PFSK-1 (cell line): ENCODE measurements at regions not wholly inside any gene's neighbourhood (a gene's known extent, or its start where the extent isn't known, plus 50 kb on each side); places are given as distances from the start of the nearest gene placed in this dataset.

Experiments used
- FOXP2 ChIP-seq: optimal IDR thresholded peaks from 2 replicates; pipeline ENCODE3; 2011; ENCODE audit warnings: borderline replicate concordance, control low read depth, inconsistent platforms; ENCODE audit not compliant: insufficient read depth; ENCODE audit errors: extremely low read length, extremely low read depth
- POLR2AphosphoS5 ChIP-seq: IDR thresholded peaks from 2 replicates; pipeline ENCODE4 v1.6.1; 2012; ENCODE audit warnings: low read depth, mild to moderate bottlenecking, control low read depth, low read length, moderate library complexity
- REST ChIP-seq, 2 experiments: IDR thresholded peaks; 2 replicates each; pipeline versions ENCODE4 v1.6.1 to v1.8.0; 2011 to 2012; ENCODE audit warnings: low read depth in 2 of 2, low read length in 2 of 2, control low read depth in 1 of 2, inconsistent platforms in 1 of 2, mild to moderate bottlenecking in 1 of 2, moderate library complexity in 1 of 2; ENCODE audit not compliant: insufficient read depth in 1 of 2
- SIN3A ChIP-seq: IDR thresholded peaks from 2 replicates; pipeline ENCODE4 v1.6.1; 2012; ENCODE audit warnings: mild to moderate bottlenecking, low read length, moderate library complexity, borderline replicate concordance; ENCODE audit not compliant: insufficient read depth
- TAF1 ChIP-seq: IDR thresholded peaks from 2 replicates; pipeline ENCODE4 v1.6.1; 2012; ENCODE audit warnings: low read length, control low read depth, borderline replicate concordance; ENCODE audit not compliant: insufficient read depth

- no peak for TF ChIP-seq POLR2AphosphoS5
- TF ChIP-seq REST (IDR thresholded peaks at IDR 0.05; ENCODE audit: insufficient read depth in 1 of 2, low read depth in 2 of 2, low read length in 2 of 2): no peak
- no peak for TF ChIP-seq TAF1
- no peak for TF ChIP-seq FOXP2
- TF ChIP-seq SIN3A: no peak
These were observed 209.6 kb downstream of the BRD1 start for GRCh38 chr22:49617866-49618676.

GRCh38 chr22:49617264-49617663 lies 210.4 kb downstream of the BRD1 start:
- TF ChIP-seq POLR2AphosphoS5 (no peak), REST (IDR thresholded peaks at IDR 0.05; ENCODE audit: insufficient read depth in 1 of 2, low read depth in 2 of 2, low read length in 2 of 2) (no peak), SIN3A (no peak)

- no peak for TF ChIP-seq REST (IDR thresholded peaks at IDR 0.05; ENCODE audit: insufficient read depth in 1 of 2, low read depth in 2 of 2, low read length in 2 of 2)
These were observed 211.1 kb downstream of the BRD1 start for GRCh38 chr22:49616356-49617231.

DNA sequence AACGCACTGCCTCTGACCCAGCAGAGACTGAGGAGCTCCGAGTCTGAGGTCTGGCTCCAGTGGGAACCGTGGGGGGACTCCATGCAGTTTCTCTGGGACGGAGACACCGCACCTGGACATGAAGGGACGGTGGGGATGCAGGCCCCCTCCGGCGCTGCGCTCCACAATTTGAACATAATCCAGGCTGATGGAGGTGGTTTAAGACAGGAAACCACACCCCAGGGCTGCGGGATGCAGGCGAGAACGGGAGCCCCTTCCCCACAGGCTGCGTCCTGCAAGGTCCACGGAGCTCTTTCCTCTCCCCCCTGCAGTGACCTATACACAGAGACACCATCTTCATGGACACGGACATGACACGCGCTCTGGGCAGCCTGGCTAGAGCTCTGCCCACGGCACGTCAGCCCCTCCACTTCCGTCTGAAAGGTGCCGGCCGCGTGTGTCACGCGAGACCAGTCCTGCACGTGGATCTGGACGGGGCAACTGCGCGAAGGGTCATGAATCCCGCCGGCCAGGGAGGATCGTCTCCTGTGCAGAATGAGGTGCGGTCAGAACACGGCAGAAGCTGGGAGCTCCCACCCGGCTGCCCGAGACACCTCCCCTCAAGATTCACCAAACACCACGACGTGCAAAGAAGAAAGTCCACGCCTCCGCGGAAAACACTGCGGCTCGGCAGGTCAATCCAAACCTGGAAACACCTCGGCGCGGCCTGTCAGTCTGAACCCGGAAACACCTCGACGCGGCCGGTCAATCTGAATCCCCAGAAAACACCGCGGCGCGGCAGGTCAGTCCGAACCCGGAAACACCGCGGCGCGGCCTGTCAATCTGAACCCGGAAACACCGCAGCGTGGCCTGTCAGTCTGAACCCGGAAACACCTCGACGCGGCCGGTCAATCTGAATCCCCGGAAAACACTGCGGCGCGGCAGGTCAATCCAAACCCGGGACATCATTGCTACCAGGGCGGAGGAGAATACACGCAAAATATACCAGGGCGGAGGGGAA lies 212.4 kb downstream of the BRD1 start:
- TF ChIP-seq REST (IDR thresholded peaks at IDR 0.05; ENCODE audit: insufficient read depth in 1 of 2, low read depth in 2 of 2, low read length in 2 of 2) (no peak), FOXP2 (no peak), SIN3A (no peak), TAF1 (no peak), POLR2AphosphoS5 (no peak)
